BLaER1 (cell line): ENCODE measurements at regions not wholly inside any gene's neighbourhood (a gene's known extent, or its start where the extent isn't known, plus 50 kb on each side); places are given as distances from the start of the nearest gene placed in this dataset.

Experiments
- H3K27ac ChIP-seq: shearing (Covaris generic); formaldehyde crosslinking; 2 replicates; pipeline ENCODE4 v1.8.1; 2022
- H3K27me3 ChIP-seq: shearing (Covaris generic); formaldehyde crosslinking; 2 replicates; pipeline ENCODE4 v1.8.1; 2022
- H3K36me3 ChIP-seq: shearing (Covaris generic); formaldehyde crosslinking; 2 replicates; pipeline ENCODE4 v1.8.1; 2022
- H3K4me1 ChIP-seq: shearing (Covaris generic); formaldehyde crosslinking; 2 replicates; pipeline ENCODE4 v1.8.1; 2022
- H3K4me2 ChIP-seq: shearing (Covaris generic); formaldehyde crosslinking; 2 replicates; pipeline ENCODE4 v1.8.1; 2022
- H3K4me3 ChIP-seq: shearing (Covaris generic); formaldehyde crosslinking; 2 replicates; pipeline ENCODE4 v1.8.1; 2022
- H3K9ac ChIP-seq: shearing (Covaris generic); formaldehyde crosslinking; 2 replicates; pipeline ENCODE4 v1.8.1; 2022
- H3K9me3 ChIP-seq: shearing (Covaris generic); formaldehyde crosslinking; 2 replicates; pipeline ENCODE4 v1.8.1; 2022
- H4K20me1 ChIP-seq: shearing (Covaris generic); formaldehyde crosslinking; 2 replicates; pipeline ENCODE4 v1.8.1; 2022
- Cebpa-rat ChIP-seq: shearing (Covaris generic); IDR thresholded peaks from 2 replicates; pipeline ENCODE4 v1.8.1; 2022

GRCh38 chr20:51306081-51306480 is 236.4 kb downstream of the NFATC2 start:
- Histone ChIP-seq H3K4me3 (no peak overlapping the region), H3K4me2 (no peak overlapping the region), H3K27ac (no peak overlapping the region), H4K20me1 (no peaks in the 10 kb centered on the region), H3K4me1 (no peaks in the 10 kb centered on the region), H3K36me3 (no peaks in the 10 kb centered on the region), H3K9ac (no peak overlapping the region), H3K27me3 (no peaks in the 10 kb centered on the region), H3K9me3 (peaks cover 28% of the 10 kb centered on the region)
- no peak for TF ChIP-seq Cebpa-rat

GRCh38 chr20:51305316-51306052 is 237.0 kb downstream of the NFATC2 start:
- Histone ChIP-seq H3K4me1 (no peaks in the 10 kb centered on the region), H3K27ac (no peak overlapping the region), H3K36me3 (no peaks in the 10 kb centered on the region), H4K20me1 (no peaks in the 10 kb centered on the region), H3K27me3 (no peaks in the 10 kb centered on the region), H3K9ac (no peak overlapping the region), H3K9me3 (peaks cover 34% of the 10 kb centered on the region), H3K4me2 (no peak overlapping the region), H3K4me3 (no peak overlapping the region)
- no peak for TF ChIP-seq Cebpa-rat

GRCh38 chr20:51303731-51304670 is 238.5 kb downstream of the NFATC2 start:
- Histone ChIP-seq H4K20me1 (no peaks in the 10 kb centered on the region), H3K4me2 (no peak overlapping the region), H3K9ac (no peak overlapping the region), H3K4me3 (no peak overlapping the region), H3K9me3 (peaks cover 47% of the 10 kb centered on the region), H3K36me3 (no peaks in the 10 kb centered on the region), H3K4me1 (no peaks in the 10 kb centered on the region), H3K27ac (no peak overlapping the region), H3K27me3 (no peaks in the 10 kb centered on the region)
- TF ChIP-seq Cebpa-rat: no peak

GRCh38 chr20:51301026-51301425 is 241.5 kb downstream of the NFATC2 start:
- H3K36me3 ChIP-seq: no peaks in the 10 kb centered on the region
- no peak overlapping the region for H3K9ac ChIP-seq
- peaks cover 47% of the 10 kb centered on the region for H3K9me3 ChIP-seq
- no peak for TF ChIP-seq Cebpa-rat
- H4K20me1 ChIP-seq: no peaks in the 10 kb centered on the region
- no peaks in the 10 kb centered on the region for H3K27me3 ChIP-seq
- no peak overlapping the region for H3K27ac ChIP-seq
- H3K4me2 ChIP-seq: no peak overlapping the region
- no peaks in the 10 kb centered on the region for H3K4me1 ChIP-seq
- no peak overlapping the region for H3K4me3 ChIP-seq

- H3K27me3 ChIP-seq: no peaks in the 10 kb centered on the region
- H3K9me3 ChIP-seq: peaks cover 47% of the 10 kb centered on the region
- H3K4me3 ChIP-seq: no peak overlapping the region
- H4K20me1 ChIP-seq: no peaks in the 10 kb centered on the region
- no peak overlapping the region for H3K9ac ChIP-seq
- no peaks in the 10 kb centered on the region for H3K36me3 ChIP-seq
- no peaks in the 10 kb centered on the region for H3K4me1 ChIP-seq
- H3K27ac ChIP-seq: no peak overlapping the region
- no peak overlapping the region for H3K4me2 ChIP-seq
- TF ChIP-seq Cebpa-rat: no peak
These were observed 242.4 kb downstream of the NFATC2 start for GRCh38 chr20:51300104-51300503.

GRCh38 chr20:51299413-51299812 is 243.1 kb downstream of the NFATC2 start:
- H3K4me1 ChIP-seq: no peaks in the 10 kb centered on the region
- H3K9me3 ChIP-seq: peaks cover 42% of the 10 kb centered on the region
- no peaks in the 10 kb centered on the region for H3K36me3 ChIP-seq
- no peaks in the 10 kb centered on the region for H3K27me3 ChIP-seq
- H3K27ac ChIP-seq: no peak overlapping the region
- H4K20me1 ChIP-seq: no peaks in the 10 kb centered on the region
- no peak overlapping the region for H3K4me2 ChIP-seq
- no peak for TF ChIP-seq Cebpa-rat
- no peak overlapping the region for H3K4me3 ChIP-seq
- no peak overlapping the region for H3K9ac ChIP-seq

- Histone ChIP-seq H4K20me1 (no peaks in the 10 kb centered on the region), H3K9ac (no peak overlapping the region), H3K4me1 (no peaks in the 10 kb centered on the region), H3K9me3 (peaks cover 32% of the 10 kb centered on the region), H3K4me2 (no peak overlapping the region), H3K4me3 (no peak overlapping the region), H3K27ac (no peak overlapping the region), H3K36me3 (no peaks in the 10 kb centered on the region), H3K27me3 (no peaks in the 10 kb centered on the region)
- no peak for TF ChIP-seq Cebpa-rat
These were observed 244.3 kb downstream of the NFATC2 start for GRCh38 chr20:51298141-51298749.

- Histone ChIP-seq H3K9ac (no peak overlapping the region), H3K36me3 (no peaks in the 10 kb centered on the region), H4K20me1 (no peaks in the 10 kb centered on the region), H3K4me1 (no peaks in the 10 kb centered on the region), H3K4me3 (no peak overlapping the region), H3K4me2 (no peak overlapping the region), H3K9me3 (peaks cover 10% of the 10 kb centered on the region), H3K27me3 (no peaks in the 10 kb centered on the region), H3K27ac (no peak overlapping the region)
- no peak for TF ChIP-seq Cebpa-rat
These were observed 254.7 kb downstream of the NFATC2 start for GRCh38 chr20:51287628-51288413.

- Histone ChIP-seq H4K20me1 (no peaks in the 10 kb centered on the region), H3K9ac (no peak overlapping the region), H3K27ac (no peak overlapping the region), H3K4me1 (no peaks in the 10 kb centered on the region), H3K9me3 (peaks cover 10% of the 10 kb centered on the region), H3K36me3 (no peaks in the 10 kb centered on the region), H3K4me2 (no peak overlapping the region), H3K4me3 (no peak overlapping the region), H3K27me3 (no peaks in the 10 kb centered on the region)
- TF ChIP-seq Cebpa-rat: no peak
These were observed 255.8 kb downstream of the NFATC2 start for GRCh38 chr20:51286758-51287157.
